Suprapubic skin (tissue), 4 donors: ENCODE measurements at regions not wholly inside any gene's neighbourhood (a gene's known extent, or its start where the extent isn't known, plus 50 kb on each side); places are given as distances from the start of the nearest gene placed in this dataset.

Experiments used
- DNase-seq, 2 donors: peaks; one replicate each; pipeline ENCODE4 v3.0.0-alpha.2; 2019; ENCODE audit warnings: low spot score in 2 of 2
- H3K27ac ChIP-seq: fragments of 200-600 bp; sonication (generic); one replicate; pipeline ENCODE4 v1.5.1; 2019
- H3K27me3 ChIP-seq: fragments of 200-600 bp; sonication (generic); one replicate; pipeline ENCODE4 v1.5.1; 2019
- H3K36me3 ChIP-seq: fragments of 200-600 bp; sonication (generic); one replicate; pipeline ENCODE4 v1.5.1; 2019
- H3K4me1 ChIP-seq: fragments of 200-600 bp; sonication (generic); one replicate; pipeline ENCODE4 v1.5.1; 2019
- H3K4me3 ChIP-seq: fragments of 200-600 bp; sonication (generic); one replicate; pipeline ENCODE4 v1.5.1; 2019; ENCODE audit warnings: mild to moderate bottlenecking
- H3K9me3 ChIP-seq: fragments of 200-600 bp; sonication (generic); one replicate; pipeline ENCODE4 v1.5.1; 2019
- EP300 ChIP-seq: sonication (generic); formaldehyde crosslinking; IDR thresholded peaks from one replicate; pipeline ENCODE4 v1.6.1; 2017; ENCODE audit warnings: antibody characterized with exemption
- POLR2A ChIP-seq, 2 donors: fragments of 450-650 bp; IDR thresholded peaks; one replicate each; pipeline ENCODE4 v1.6.1; 2017; ENCODE audit warnings: antibody characterized with exemption in 2 of 2, mild to moderate bottlenecking in 2 of 2, moderate library complexity in 2 of 2
- POLR2AphosphoS5 ChIP-seq, 3 donors: sonication (generic); formaldehyde crosslinking; IDR thresholded peaks; one replicate each; pipeline ENCODE4 v1.6.1; 2017; ENCODE audit warnings: antibody characterized with exemption in 3 of 3
- WGBS: methylation state at CpG from one replicate; pipeline ENCODE4 v1.1.5; 2018; 5-methylcytosine and 5-hydroxymethylcytosine counted together
- TF ChIP-seq, protein P1 (sequence below), 2 donors: fragments of 200-600 bp in 1 of 2; fragments of 450-650 bp in 1 of 2; sonication (generic) in 1 of 2; IDR thresholded peaks; one replicate each; pipeline ENCODE4 v1.5.1; 2016 to 2019; ENCODE audit warnings: antibody characterized with exemption in 2 of 2, mild to moderate bottlenecking in 1 of 2, moderate library complexity in 1 of 2

DNA sequence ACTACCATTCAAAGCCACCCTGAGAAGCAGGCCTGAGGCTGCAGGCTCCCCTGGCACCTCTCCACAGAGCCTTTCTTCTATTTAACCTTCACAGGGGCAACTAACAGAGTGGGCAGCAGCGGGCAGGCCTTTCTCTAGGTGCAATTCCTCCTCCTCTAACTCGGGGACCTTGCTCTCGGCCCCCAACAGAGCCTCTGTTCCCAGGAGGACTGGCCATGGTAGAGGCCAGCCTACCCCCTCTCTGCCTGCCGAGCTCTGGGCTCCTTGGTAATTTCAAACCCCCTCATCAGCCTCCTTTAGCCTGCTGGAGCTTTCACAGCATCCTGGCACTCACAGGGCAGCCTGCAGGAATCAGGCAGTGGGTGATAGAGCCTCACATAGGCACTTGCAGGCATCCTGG, 920.8 kb upstream of the ZNF722 start:
- no peaks in the 10 kb centered on the region for H3K4me1 ChIP-seq
- H3K27me3 ChIP-seq: no peaks in the 10 kb centered on the region
- TF ChIP-seq, protein P1, sequence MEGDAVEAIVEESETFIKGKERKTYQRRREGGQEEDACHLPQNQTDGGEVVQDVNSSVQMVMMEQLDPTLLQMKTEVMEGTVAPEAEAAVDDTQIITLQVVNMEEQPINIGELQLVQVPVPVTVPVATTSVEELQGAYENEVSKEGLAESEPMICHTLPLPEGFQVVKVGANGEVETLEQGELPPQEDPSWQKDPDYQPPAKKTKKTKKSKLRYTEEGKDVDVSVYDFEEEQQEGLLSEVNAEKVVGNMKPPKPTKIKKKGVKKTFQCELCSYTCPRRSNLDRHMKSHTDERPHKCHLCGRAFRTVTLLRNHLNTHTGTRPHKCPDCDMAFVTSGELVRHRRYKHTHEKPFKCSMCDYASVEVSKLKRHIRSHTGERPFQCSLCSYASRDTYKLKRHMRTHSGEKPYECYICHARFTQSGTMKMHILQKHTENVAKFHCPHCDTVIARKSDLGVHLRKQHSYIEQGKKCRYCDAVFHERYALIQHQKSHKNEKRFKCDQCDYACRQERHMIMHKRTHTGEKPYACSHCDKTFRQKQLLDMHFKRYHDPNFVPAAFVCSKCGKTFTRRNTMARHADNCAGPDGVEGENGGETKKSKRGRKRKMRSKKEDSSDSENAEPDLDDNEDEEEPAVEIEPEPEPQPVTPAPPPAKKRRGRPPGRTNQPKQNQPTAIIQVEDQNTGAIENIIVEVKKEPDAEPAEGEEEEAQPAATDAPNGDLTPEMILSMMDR (IDR thresholded peaks at IDR 0.05): no peak
- no peak for TF ChIP-seq POLR2A (IDR thresholded peaks at IDR 0.05)
- no peak for TF ChIP-seq EP300
- no peak for TF ChIP-seq POLR2AphosphoS5 (IDR thresholded peaks at IDR 0.05)
- no peak overlapping the region for H3K27ac ChIP-seq
- H3K9me3 ChIP-seq: peaks cover 25% of the 10 kb centered on the region
- H3K36me3 ChIP-seq: no peaks in the 10 kb centered on the region
- 30% methylated on average over 4 of the region's 4 CpGs for WGBS
- DNase-seq: no peak
- no peak overlapping the region for H3K4me3 ChIP-seq

DNA sequence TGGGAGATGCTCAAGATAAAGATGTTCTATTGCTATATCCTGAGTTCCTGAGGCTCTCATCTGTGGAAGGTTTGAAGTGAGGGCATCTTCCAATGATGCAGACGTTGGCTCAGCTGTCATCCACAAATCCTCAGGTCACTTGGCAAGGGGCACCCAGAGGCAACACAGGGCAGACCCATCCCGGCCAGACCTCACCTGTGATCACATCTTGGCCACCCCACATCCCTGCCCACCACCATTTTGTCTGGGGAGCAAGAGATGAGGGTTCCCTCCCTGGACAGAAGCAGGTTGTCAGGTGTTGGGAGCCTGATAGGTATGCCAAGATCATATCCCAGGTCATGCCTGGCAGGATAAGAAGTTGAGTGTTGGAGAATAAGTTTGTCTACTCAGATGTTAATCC, 918.2 kb upstream of the ZNF722 start:
- TF ChIP-seq POLR2A (IDR thresholded peaks at IDR 0.05) (no peak), POLR2AphosphoS5 (IDR thresholded peaks at IDR 0.05) (no peak), EP300 (no peak)
- TF ChIP-seq, protein P1 (IDR thresholded peaks at IDR 0.05): no peak
- Histone ChIP-seq H3K36me3 (no peaks in the 10 kb centered on the region), H3K4me1 (no peaks in the 10 kb centered on the region), H3K27me3 (no peaks in the 10 kb centered on the region), H3K27ac (no peak overlapping the region), H3K9me3 (peaks cover 29% of the 10 kb centered on the region), H3K4me3 (no peak overlapping the region)
- 6% methylated on average over 2 of the region's 2 CpGs for WGBS
- DNase-seq: no peak

DNA sequence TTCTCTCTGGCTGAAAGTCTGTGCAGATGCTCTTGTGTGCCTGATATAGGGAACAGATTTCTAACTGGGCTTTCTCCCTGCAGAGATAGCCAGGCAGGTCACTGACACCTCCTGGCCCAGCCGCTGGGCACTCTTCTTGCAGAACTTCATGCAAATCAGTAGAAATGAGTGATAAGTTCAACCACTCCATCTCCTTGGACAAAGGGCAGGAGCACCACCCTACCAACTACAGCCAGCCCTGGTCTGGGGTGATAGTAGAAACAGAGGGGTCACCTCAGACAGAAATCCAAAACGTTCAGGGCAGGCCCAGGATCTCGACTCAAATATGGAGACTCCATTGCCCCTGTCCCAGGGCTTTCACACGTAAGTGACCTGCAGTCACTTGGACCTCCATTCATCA, 917.8 kb upstream of the ZNF722 start:
- WGBS: 52% methylated on average over 4 of the region's 4 CpGs
- Histone ChIP-seq H3K36me3 (no peaks in the 10 kb centered on the region), H3K4me1 (no peaks in the 10 kb centered on the region), H3K9me3 (peaks cover 29% of the 10 kb centered on the region), H3K27me3 (no peaks in the 10 kb centered on the region), H3K4me3 (no peak overlapping the region), H3K27ac (no peak overlapping the region)
- DNase-seq: no peak
- TF ChIP-seq POLR2AphosphoS5 (IDR thresholded peaks at IDR 0.05) (no peak), EP300 (no peak), POLR2A (IDR thresholded peaks at IDR 0.05) (no peak)
- TF ChIP-seq, protein P1 (IDR thresholded peaks at IDR 0.05): no peak

GRCh38 chr7:63087575-63088190, 911.0 kb upstream of the ZNF722 start:
- Histone ChIP-seq H3K36me3 (no peaks in the 10 kb centered on the region), H3K4me3 (no peak overlapping the region), H3K4me1 (no peaks in the 10 kb centered on the region), H3K27me3 (no peaks in the 10 kb centered on the region), H3K27ac (no peak overlapping the region), H3K9me3 (peaks cover 55% of the 10 kb centered on the region)
- TF ChIP-seq EP300 (no peak), POLR2AphosphoS5 (IDR thresholded peaks at IDR 0.05) (no peak), POLR2A (IDR thresholded peaks at IDR 0.05) (no peak)
- TF ChIP-seq, protein P1 (IDR thresholded peaks at IDR 0.05): no peak
- WGBS: 68% methylated on average over 3 of the region's 3 CpGs
- DNase-seq: no peak

DNA sequence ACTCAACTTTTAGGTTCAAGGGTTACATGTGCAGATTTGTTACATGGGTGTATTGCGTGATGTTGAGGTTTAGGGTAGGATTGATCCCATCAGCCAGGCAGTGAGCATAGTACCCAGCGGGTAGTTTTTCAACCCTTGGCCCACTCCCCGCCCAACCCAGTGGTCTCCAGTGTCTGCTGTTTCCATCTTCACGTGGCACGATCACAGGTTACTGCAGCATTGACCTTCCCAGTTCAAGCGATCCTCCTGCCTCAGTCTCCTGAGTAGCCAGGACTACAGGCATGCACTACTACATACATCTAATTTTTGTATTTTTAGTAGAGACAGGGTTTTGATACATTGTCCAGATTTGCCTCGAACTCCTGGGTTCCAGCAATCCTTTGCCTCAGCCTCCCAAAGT, 905.7 kb upstream of the ZNF722 start:
- H3K4me3 ChIP-seq: no peak overlapping the region
- H3K4me1 ChIP-seq: no peaks in the 10 kb centered on the region
- H3K9me3 ChIP-seq: peaks cover 48% of the 10 kb centered on the region
- DNase-seq: no peak
- H3K27ac ChIP-seq: no peak overlapping the region
- no peaks in the 10 kb centered on the region for H3K27me3 ChIP-seq
- H3K36me3 ChIP-seq: no peaks in the 10 kb centered on the region
- WGBS: 76% methylated on average over 7 of the region's 7 CpGs
- TF ChIP-seq, protein P1 (IDR thresholded peaks at IDR 0.05): no peak
- TF ChIP-seq POLR2A (IDR thresholded peaks at IDR 0.05) (no peak), POLR2AphosphoS5 (IDR thresholded peaks at IDR 0.05) (no peak), EP300 (no peak)
